ENCODE measurements at regions not wholly inside any gene's neighbourhood (a gene's known extent, or its start where the extent isn't known, plus 50 kb on each side); places are given as distances from the start of the nearest gene placed in this dataset.

DNA sequence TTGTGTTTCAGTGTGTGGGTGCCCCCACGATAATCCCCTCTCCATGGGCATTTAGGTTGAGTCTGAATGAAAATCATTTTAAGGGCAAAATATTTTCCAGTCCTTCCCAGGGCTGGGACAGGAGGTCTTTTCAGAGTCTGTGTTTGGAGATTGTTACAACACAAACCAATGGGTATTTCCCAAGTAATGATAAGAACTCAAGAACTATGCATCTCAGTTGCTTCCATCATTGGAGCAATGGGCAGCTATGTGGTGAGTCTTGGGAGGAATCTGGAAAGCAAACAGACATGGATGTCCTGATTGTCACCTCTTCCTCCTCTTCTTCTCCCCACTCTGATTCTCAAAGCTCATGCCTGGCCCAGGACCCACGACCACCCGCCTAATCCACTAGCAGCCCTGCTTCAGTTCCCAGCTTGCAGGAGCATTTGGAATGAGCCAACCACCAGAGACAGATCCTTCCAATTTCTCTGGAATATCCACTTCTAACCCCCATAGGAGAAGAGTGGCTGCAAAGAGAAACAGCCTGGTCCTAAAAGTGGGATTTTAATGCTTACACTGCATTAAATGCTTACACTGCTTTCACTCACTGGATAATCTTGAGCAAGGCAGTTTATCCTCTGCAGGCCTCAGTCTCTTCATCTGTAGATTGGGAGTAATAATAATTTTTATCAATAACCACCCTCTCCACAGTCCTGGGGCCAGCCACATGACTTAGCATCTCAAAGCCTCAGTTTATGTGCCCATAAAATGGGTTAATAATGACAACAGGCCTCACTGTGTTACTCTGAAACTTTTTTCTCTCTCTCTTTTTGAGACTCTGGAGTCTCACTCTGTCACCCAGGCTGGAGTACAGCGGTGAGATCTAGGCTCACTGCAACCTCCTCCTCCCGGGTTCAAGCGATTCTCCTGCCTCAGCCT is 404.3 kb downstream of the MN1 start:
- Mint-ChIP-seq H3K9me3 (ENCODE audit: insufficient read depth) (peaks cover 4% of the 10 kb centered on the region), H3K4me1 (no peaks in the 10 kb centered on the region), H3K27me3 (no peaks in the 10 kb centered on the region), H3K27ac (no peak overlapping the region), H3K4me3 (no peak overlapping the region)
- Histone ChIP-seq H3K9me3 (ENCODE audit: control extremely low read depth in 1 of 3, control insufficient read depth in 2 of 3, insufficient read depth in 1 of 3, low read length in 2 of 3) (peaks cover 0 to 2% (median 0%) of the 10 kb centered on the region in 3 donors), H3K4me3 (ENCODE audit: control extremely low read depth in 1 of 5, extremely low read depth in 1 of 5, insufficient read depth in 1 of 5, low read depth in 2 of 5, low read length in 4 of 5) (no peak overlapping the region), H3K27me3 (replicated peaks in 1 of 4; ENCODE audit: control extremely low read depth in 1 of 4, control insufficient read depth in 3 of 4, insufficient read depth in 4 of 4, low read length in 3 of 4) (no peaks in the 10 kb centered on the region), H3K27ac (ENCODE audit: low read length in 2 of 2) (no peak overlapping the region), H3K36me3 (replicated peaks in 1 of 2; ENCODE audit: control extremely low read depth in 1 of 2, control insufficient read depth in 1 of 2, extremely low read depth in 1 of 2, insufficient read depth in 2 of 2, low read length in 1 of 2) (no peaks in the 10 kb centered on the region), H3K79me2 (ENCODE audit: control insufficient read depth, insufficient read depth, low read length) (no peaks in the 10 kb centered on the region), H4K20me1 (ENCODE audit: control insufficient read depth, insufficient read depth, low read length, poor library complexity, severe bottlenecking) (no peaks in the 10 kb centered on the region), H3K4me2 (replicated peaks; ENCODE audit: low read depth, low read length, poor library complexity, severe bottlenecking) (no peak overlapping the region), H2AFZ (ENCODE audit: insufficient read depth, low read depth, low read length, poor library complexity, severe bottlenecking) (no peak overlapping the region), H3K4me1 (ENCODE audit: control insufficient read depth in 2 of 2, insufficient read depth in 2 of 2, low read length in 2 of 2) (no peaks in the 10 kb centered on the region), H3K9ac (ENCODE audit: low read length) (no peak overlapping the region)
- DNase-seq (no peak), ATAC-seq (ENCODE audit: low read depth) (no peak)
- TF ChIP-seq EZH2 (IDR thresholded peaks at IDR 0.05; ENCODE audit: borderline replicate concordance, insufficient read depth, low read depth, low read length, poor library complexity, severe bottlenecking): no peak
- TF ChIP-seq, protein P1, sequence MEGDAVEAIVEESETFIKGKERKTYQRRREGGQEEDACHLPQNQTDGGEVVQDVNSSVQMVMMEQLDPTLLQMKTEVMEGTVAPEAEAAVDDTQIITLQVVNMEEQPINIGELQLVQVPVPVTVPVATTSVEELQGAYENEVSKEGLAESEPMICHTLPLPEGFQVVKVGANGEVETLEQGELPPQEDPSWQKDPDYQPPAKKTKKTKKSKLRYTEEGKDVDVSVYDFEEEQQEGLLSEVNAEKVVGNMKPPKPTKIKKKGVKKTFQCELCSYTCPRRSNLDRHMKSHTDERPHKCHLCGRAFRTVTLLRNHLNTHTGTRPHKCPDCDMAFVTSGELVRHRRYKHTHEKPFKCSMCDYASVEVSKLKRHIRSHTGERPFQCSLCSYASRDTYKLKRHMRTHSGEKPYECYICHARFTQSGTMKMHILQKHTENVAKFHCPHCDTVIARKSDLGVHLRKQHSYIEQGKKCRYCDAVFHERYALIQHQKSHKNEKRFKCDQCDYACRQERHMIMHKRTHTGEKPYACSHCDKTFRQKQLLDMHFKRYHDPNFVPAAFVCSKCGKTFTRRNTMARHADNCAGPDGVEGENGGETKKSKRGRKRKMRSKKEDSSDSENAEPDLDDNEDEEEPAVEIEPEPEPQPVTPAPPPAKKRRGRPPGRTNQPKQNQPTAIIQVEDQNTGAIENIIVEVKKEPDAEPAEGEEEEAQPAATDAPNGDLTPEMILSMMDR (IDR thresholded peaks at IDR 0.05): no peak
- CTCF ChIA-PET: no interaction called here
- WGBS (ENCODE audit: insufficient coverage): 87% methylated on average over 3 of the region's 6 CpGs
- POLR2A ChIA-PET: no interaction called here
- intact Hi-C loops (cut with micrococcal nuclease): no loop called here

DNA sequence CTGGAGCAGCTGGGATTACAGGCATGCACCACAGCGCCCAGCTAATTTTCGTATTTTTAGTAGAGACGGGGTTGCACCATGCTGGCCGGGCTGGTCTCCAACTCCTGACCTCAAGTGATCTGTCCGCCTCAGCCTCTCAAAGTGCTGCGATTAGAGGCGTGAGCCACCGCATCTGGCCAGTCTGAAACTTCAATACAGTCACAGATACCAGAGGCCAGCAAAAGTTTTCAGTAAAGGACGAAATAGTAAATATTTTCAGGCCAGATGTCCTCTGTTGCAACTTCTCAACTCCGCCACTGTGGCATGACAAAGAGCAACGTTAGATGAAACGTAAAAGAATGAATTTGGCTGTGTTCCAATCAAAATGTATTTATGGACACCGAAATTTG is 403.6 kb downstream of the MN1 start:
- H3K4me3 ChIP-seq (ENCODE audit: control extremely low read depth in 1 of 5, extremely low read depth in 1 of 5, insufficient read depth in 1 of 5, low read depth in 2 of 5, low read length in 4 of 5): no peak overlapping the region
- Mint-ChIP-seq H3K4me1 (no peaks in the 10 kb centered on the region), H3K27ac (no peak overlapping the region), H3K9me3 (ENCODE audit: insufficient read depth) (peaks cover 4% of the 10 kb centered on the region), H3K4me3 (no peak overlapping the region), H3K27me3 (no peaks in the 10 kb centered on the region)
- H3K27ac ChIP-seq (ENCODE audit: low read length in 2 of 2): no peak overlapping the region
- no peak overlapping the region for H2AFZ ChIP-seq (ENCODE audit: insufficient read depth, low read depth, low read length, poor library complexity, severe bottlenecking)
- H3K36me3 ChIP-seq (replicated peaks in 1 of 2; ENCODE audit: control extremely low read depth in 1 of 2, control insufficient read depth in 1 of 2, extremely low read depth in 1 of 2, insufficient read depth in 2 of 2, low read length in 1 of 2): no peaks in the 10 kb centered on the region
- H3K79me2 ChIP-seq (ENCODE audit: control insufficient read depth, insufficient read depth, low read length): no peaks in the 10 kb centered on the region
- no peak for ATAC-seq (ENCODE audit: low read depth)
- 83% methylated on average over 12 of the region's 13 CpGs for WGBS (ENCODE audit: insufficient coverage)
- TF ChIP-seq, protein P1 (IDR thresholded peaks at IDR 0.05): no peak
- no peak for TF ChIP-seq EZH2 (IDR thresholded peaks at IDR 0.05; ENCODE audit: borderline replicate concordance, insufficient read depth, low read depth, low read length, poor library complexity, severe bottlenecking)
- no peak for DNase-seq
- H3K4me1 ChIP-seq (ENCODE audit: control insufficient read depth in 2 of 2, insufficient read depth in 2 of 2, low read length in 2 of 2): no peaks in the 10 kb centered on the region
- no peak overlapping the region for H3K4me2 ChIP-seq (replicated peaks; ENCODE audit: low read depth, low read length, poor library complexity, severe bottlenecking)
- intact Hi-C loops (cut with micrococcal nuclease): no loop called here
- ChIA-PET CTCF (no interaction called here), POLR2A (no interaction called here)
- H3K9me3 ChIP-seq (ENCODE audit: control extremely low read depth in 1 of 3, control insufficient read depth in 2 of 3, insufficient read depth in 1 of 3, low read length in 2 of 3): peaks cover 0 to 5% (median 2%) of the 10 kb centered on the region in 3 donors
- H3K27me3 ChIP-seq (replicated peaks in 1 of 4; ENCODE audit: control extremely low read depth in 1 of 4, control insufficient read depth in 3 of 4, insufficient read depth in 4 of 4, low read length in 3 of 4): no peaks in the 10 kb centered on the region
- H3K9ac ChIP-seq (ENCODE audit: low read length): no peak overlapping the region
- H4K20me1 ChIP-seq (ENCODE audit: control insufficient read depth, insufficient read depth, low read length, poor library complexity, severe bottlenecking): no peaks in the 10 kb centered on the region
